Liver (tissue), 2 donors: ENCODE measurements at regions not wholly inside any gene's neighbourhood (a gene's known extent, or its start where the extent isn't known, plus 50 kb on each side); places are given as distances from the start of the nearest gene placed in this dataset.
"Not testable (repeated sequence)": the region's sequence is repeated elsewhere in the genome, so short reads cannot be mapped to it uniquely, and the experiment has no call there.

Experiments
- NR2F2 ChIP-seq: IDR thresholded peaks from 2 replicates; pipeline ENCODE4 v1.6.1; 2016; ENCODE audit warnings: antibody characterized with exemption
- TF ChIP-seq, protein P1 (sequence below): IDR thresholded peaks from 2 replicates; pipeline ENCODE4 v1.6.1; 2016; ENCODE audit warnings: antibody characterized with exemption
- donor health status: healthy.

DNA sequence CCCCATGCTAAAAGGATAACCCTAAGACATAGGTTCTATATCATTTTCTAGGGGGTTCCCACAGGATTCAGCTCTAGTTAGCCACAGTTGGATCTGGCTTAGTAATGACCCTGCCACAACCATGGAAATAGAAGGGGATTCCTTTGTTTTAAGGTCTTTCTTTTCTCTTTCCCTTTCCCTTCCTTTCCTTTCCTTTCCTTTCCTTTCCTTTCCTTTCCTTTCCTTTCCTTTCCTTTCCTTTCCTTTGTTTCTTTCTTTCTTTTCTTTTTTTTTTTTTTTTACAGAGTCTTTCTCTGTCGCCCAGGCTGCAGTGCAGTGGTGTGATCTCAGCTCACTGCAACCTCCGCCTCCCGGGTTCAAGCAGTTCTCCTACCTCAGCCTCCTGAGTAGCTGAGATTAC is 173.9 kb downstream of the UQCRFS1 start:
- TF ChIP-seq, protein P1, sequence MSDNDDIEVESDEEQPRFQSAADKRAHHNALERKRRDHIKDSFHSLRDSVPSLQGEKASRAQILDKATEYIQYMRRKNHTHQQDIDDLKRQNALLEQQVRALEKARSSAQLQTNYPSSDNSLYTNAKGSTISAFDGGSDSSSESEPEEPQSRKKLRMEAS = not testable (repeated sequence)
- TF ChIP-seq NR2F2 = not testable (repeated sequence)
